ENCODE measurements at regions not wholly inside any gene's neighbourhood (a gene's known extent, or its start where the extent isn't known, plus 50 kb on each side); places are given as distances from the start of the nearest gene placed in this dataset.

DNA sequence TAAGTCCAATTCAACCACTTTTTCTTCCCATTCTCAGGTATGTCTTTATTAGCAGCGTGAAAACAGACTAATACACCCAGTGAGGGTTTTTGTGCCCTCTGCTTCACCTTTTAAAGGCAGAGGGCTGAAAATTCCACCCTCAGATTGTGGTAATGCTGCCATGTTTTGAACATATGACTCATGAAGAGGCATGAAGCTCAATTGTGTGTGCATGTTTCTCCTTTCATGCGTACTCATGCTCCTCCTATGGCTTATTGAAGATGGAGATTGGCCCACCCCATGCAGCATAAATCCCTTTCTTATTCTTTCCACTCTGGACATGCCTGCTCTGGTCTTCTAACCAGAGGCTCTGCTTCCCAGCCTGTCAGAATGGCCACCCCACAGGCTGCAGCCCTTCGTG is 168.0 kb upstream of the PRKCQ start:
- no peak overlapping the region for H3K4me3 ChIP-seq (ENCODE audit: low read depth, low read length)
- TF ChIP-seq, protein P1, sequence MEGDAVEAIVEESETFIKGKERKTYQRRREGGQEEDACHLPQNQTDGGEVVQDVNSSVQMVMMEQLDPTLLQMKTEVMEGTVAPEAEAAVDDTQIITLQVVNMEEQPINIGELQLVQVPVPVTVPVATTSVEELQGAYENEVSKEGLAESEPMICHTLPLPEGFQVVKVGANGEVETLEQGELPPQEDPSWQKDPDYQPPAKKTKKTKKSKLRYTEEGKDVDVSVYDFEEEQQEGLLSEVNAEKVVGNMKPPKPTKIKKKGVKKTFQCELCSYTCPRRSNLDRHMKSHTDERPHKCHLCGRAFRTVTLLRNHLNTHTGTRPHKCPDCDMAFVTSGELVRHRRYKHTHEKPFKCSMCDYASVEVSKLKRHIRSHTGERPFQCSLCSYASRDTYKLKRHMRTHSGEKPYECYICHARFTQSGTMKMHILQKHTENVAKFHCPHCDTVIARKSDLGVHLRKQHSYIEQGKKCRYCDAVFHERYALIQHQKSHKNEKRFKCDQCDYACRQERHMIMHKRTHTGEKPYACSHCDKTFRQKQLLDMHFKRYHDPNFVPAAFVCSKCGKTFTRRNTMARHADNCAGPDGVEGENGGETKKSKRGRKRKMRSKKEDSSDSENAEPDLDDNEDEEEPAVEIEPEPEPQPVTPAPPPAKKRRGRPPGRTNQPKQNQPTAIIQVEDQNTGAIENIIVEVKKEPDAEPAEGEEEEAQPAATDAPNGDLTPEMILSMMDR (conservative IDR thresholded peaks at IDR 0.05; ENCODE audit: low read depth, low read length) = no peak
- DNase-seq (ENCODE audit: low read depth) = no peak

- no peak overlapping the region for H3K4me3 ChIP-seq (ENCODE audit: low read depth, low read length)
- DNase-seq (ENCODE audit: low read depth) = peak; percentile 19
- TF ChIP-seq, protein P1 (conservative IDR thresholded peaks at IDR 0.05; ENCODE audit: low read depth, low read length) = no peak
Measured at GRCh38 chr10:6746782-6747181, 166.7 kb upstream of the PRKCQ start.

DNA sequence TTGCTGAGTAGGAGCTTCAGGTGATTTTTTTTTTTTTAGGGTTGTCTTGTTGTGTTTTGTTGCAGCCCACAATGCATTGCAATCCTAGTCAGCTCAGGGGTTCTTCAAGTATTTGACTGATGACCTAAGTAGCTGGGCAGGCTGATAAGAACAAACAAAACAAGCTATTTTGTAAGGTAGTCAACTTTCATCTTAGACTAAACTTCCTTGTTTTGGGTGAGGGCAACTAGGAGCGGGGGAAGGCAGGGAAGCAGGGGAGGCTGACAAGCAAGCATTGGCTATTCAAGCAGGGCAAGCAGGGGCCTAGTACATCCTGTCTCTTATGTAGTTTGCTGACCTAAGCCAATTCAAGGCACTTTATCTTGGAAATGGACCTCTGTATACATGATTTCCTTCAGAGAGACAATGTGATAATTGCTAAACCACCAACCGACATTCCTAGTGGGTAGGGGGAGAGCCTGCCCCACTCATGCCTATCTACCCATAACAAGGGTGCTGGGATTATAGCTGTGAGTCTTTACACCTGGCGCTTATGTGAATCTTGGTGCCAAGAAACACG is 163.3 kb upstream of the PRKCQ start:
- no peak overlapping the region for H3K4me3 ChIP-seq (ENCODE audit: low read depth, low read length)
- no peak for DNase-seq (ENCODE audit: low read depth)
- TF ChIP-seq, protein P1 (conservative IDR thresholded peaks at IDR 0.05; ENCODE audit: low read depth, low read length) = no peak

- TF ChIP-seq, protein P1 (conservative IDR thresholded peaks at IDR 0.05; ENCODE audit: low read depth, low read length) = no peak
- no peak for DNase-seq (ENCODE audit: low read depth)
- no peak overlapping the region for H3K4me3 ChIP-seq (ENCODE audit: low read depth, low read length)
Measured at GRCh38 chr10:6741541-6741941, 161.5 kb upstream of the PRKCQ start.

DNA sequence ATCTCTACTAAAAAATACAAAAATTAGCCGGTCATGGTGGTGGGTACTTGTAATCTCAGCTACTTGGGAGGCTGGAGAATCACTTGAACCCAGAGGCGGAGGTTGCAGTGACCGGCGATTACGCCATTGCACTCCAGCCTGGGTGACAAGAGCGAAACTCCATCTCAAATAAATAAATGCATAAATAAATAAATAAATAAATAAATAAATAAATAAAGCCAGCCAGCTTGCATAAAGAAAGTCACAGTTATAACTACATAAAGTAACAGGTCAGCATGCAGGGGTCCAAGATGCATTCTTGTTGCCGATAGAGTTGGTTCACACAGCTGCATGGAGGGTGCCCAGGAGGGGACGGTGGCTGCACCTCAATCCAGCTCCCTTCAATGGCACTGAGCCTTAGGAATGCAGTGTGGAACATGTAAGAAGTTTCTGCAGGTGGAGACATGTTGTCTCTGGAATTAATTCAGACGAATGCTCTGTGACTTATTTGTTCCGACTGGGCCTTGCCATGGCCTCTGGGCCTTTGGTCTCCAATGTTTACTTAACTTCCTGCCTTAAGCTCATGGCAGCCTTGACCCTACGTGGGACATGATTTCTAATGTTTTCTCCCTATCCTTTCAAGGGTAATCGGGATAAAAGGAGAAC is 159.6 kb upstream of the PRKCQ start:
- TF ChIP-seq, protein P1 (conservative IDR thresholded peaks at IDR 0.05; ENCODE audit: low read depth, low read length) = no peak
- no peak overlapping the region for H3K4me3 ChIP-seq (ENCODE audit: low read depth, low read length)
- no peak for DNase-seq (ENCODE audit: low read depth)

DNA sequence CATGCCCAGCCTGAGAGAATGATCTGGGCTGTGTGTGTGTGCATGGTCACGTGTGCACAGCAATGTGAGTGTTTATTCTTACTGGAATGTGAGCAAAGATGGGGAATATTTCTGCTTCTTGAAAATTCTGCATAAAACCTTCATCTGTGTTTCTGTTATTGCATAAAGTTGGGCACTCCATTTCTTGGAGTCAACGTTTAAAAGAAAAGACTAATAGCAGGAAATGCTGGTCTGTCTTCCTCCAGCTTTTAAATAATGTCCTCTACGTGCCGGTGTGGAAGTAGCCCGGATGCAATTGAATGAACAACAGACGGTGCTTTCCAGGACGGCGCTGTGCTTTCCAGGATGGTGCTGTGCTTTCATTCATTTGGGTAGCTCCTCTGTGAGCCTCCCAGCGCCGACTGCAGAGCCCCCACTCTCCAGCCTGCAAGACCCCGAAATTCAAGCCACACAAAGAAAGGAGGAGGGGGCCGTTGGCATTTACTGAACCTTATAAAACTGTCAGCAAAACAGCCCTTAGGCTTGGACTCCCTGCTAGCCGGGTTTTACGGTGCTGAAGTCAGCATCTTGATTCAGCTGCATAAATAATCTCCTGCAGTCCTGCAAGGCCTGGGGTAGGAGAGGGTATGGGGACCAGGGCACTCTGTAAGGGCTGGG is 158.2 kb upstream of the PRKCQ start:
- peak; percentile 55 for DNase-seq (ENCODE audit: low read depth)
- H3K4me3 ChIP-seq (ENCODE audit: low read depth, low read length) = peak overlapping the region; percentile 40
- TF ChIP-seq, protein P1 (conservative IDR thresholded peaks at IDR 0.05; ENCODE audit: low read depth, low read length) = no peak
